GM18507 (cell line): ENCODE measurements at regions not wholly inside any gene's neighbourhood (a gene's known extent, or its start where the extent isn't known, plus 50 kb on each side); places are given as distances from the start of the nearest gene placed in this dataset.
A peak's percentile ranks its signal among the peaks of the same experiment; 100 is the strongest.
"Not testable (repeated sequence)": the region's sequence is repeated elsewhere in the genome, so short reads cannot be mapped to it uniquely, and the experiment has no call there.

ENCODE experiments used
- DNase-seq: peaks from one replicate; pipeline ENCODE4 v3.0.0; 2011; ENCODE audit warnings: low read depth; ENCODE audit not compliant: insufficient read length; ENCODE audit errors: extremely low spot score
- FAIRE-seq: peaks from 2 replicates; lab custom pipeline; 2011; peaks lifted over from hg19 to GRCh38; lab: Jason Lieb, UNC

- DNase-seq (peak; percentile 30), FAIRE-seq (peak; percentile 39)
Observed at GRCh38 chr3:157865352-157866000, 240.7 kb downstream of the SHOX2 start.

GRCh38 chr3:157861076-157861765 is 245.0 kb downstream of the SHOX2 start:
- FAIRE-seq, result no peak
- no peak for DNase-seq

GRCh38 chr3:157859541-157859940 is 246.7 kb downstream of the SHOX2 start:
- FAIRE-seq (no peak), DNase-seq (no peak)

- FAIRE-seq, result no peak
- no peak for DNase-seq
Observed at GRCh38 chr3:157858821-157859220, 247.4 kb downstream of the SHOX2 start.

DNA sequence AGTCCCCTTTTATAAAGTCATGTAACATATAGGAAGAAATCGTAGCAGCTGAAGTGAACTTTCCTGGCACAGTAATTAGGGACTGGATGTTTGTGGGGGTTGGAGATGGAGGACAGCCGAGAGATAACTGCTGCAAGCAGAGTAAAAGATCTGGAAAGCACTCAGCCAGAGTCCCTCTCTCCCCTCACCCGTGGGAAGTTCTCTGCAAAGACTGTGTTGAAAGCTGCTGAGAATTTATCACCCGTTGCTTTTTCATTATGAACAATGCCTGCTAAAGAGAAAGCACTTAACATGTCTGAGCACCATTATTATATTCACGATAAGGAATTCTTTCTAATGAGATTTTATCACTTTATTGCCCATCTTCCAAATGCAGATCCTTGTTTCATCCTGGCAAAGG is 248.8 kb downstream of the SHOX2 start:
- DNase-seq (no peak), FAIRE-seq (no peak)

DNA sequence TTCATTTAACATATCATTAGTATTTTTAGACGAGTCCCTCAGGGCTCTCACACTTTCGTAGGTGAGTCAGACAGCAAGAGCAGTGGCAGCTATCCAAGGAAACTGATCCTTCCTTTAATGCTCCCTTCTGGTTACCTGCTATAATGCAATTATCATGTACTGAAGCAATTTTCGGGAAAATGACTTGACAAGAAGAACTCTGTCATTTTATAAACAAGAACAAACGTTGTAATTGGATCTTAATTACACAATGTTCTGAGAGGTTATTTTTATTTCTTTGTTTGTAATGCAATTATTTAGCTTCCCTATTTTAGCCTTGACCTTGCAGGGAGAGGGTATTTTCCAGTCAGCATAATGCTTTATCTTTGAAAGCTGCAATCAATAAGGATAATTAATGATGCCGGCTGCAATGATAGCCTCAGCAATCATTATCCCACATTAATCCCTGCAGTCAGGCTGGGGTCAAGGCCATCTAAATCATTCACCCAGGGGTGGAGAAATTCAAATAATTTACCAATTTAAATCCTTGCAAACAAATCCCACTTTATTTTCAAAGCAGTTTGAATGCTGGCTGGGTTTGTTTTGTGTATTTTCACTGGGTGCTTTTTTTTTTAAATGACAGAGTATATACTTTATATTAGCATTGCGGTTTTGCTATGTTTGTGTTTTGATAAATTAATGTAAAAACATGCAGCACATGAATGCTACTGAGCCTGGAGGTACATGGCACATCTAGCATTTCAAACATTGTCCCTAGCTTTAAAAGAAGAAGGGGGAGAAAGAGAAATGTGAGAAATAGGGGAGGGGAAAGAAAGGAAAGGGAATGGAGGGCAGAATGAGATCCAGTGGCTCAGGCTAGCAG is 249.9 kb downstream of the SHOX2 start:
- no peak for DNase-seq
- no peak for FAIRE-seq

- FAIRE-seq, DNase-seq: not testable (repeated sequence)
Observed at GRCh38 chr3:157845839-157846238, 260.4 kb downstream of the SHOX2 start.

DNA sequence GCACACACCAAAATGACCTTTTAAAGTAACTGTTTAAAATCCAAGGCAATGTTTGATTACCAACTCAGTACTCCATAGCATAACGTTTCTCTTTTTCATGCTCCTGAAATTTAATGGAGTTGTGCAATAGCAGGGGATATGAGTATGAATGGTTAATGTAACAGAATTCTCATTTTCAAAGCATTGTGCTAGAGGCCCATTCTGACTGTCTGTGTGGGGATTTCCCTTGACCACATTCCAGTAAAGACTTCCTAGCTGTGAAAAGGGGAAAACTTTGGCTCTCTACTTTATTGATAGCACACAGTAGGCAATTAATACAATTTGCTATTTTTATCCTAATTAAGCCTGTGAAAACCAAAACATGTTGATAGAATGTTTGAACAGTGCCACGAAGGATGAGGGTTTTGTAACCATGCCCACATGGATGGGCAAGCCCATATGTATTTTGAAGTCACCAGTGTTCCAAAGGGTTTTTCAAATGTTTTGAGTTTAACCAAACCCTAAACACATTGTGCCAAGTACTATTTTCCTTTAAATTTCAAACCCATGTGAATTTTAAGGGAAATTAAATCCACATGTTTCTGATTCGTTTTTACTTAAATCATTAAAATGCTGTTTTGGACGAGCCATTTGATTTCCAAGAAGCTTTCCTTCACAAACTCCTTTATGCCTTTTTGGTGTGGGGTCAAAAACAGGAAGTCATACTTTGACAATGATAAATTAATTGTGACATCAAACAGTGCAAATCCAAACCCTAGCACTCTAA is 261.2 kb downstream of the SHOX2 start:
- DNase-seq, result no peak
- FAIRE-seq, result no peak

DNA sequence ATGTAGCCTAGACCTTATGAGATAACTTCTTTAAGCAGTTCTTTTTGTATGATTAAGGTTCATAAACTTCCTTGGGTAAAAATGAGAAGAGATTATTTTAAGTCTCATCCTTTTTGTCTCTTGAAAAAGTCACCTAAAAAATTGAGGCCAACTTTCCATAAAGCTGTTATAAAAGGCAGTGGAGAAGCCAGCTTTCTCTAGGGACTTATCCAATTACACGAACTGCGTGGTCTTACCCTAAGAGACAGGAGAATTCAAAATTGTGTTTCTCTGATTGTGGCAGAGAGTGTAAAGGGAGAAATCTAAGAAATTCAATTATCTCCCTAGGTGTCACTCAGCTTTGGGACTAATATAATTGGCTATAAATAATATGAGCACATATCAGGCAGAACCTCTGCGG is 262.0 kb downstream of the SHOX2 start:
- no peak for DNase-seq
- FAIRE-seq, result no peak

DNA sequence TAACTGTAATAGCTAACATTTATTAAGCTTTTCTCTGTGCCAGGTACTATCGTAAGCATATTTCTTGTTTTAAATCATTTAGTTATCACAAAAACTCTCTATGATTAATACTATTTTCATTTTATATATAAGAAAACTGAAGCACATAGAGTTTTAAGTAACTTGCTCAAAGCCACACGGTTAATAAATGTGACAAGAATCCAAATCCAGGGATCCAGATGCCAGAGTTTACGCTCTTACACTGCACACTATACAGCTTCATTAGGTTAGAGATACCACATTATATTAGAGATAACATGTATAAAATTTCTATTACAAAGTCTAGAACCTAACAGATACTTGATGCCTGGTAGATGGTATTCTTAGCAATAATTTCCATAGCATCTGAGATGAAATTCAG is 265.2 kb downstream of the SHOX2 start:
- FAIRE-seq, result no peak

DNA sequence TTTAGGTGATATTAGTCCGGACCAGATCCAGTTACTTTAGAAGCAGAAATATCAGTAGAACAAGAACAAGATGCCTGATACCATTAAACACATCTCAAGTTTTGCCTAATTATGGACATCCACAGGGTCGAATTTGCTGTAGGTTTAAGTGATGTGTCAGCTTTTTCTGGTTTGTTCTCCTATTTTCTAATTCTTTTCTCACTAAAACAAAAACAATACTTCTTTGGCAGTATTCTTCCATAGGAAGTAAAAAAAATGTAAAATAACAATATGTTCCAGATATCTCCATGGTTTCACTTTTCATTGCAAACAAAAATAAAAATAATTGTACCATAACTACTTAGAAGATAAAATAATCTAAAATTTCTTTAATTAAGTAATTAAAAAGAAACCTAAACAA is 265.7 kb downstream of the SHOX2 start:
- DNase-seq, result no peak
- no peak for FAIRE-seq

More for the DNA sequence above, 265.2 kb downstream of the SHOX2 start:
- DNase-seq, result no peak

DNA sequence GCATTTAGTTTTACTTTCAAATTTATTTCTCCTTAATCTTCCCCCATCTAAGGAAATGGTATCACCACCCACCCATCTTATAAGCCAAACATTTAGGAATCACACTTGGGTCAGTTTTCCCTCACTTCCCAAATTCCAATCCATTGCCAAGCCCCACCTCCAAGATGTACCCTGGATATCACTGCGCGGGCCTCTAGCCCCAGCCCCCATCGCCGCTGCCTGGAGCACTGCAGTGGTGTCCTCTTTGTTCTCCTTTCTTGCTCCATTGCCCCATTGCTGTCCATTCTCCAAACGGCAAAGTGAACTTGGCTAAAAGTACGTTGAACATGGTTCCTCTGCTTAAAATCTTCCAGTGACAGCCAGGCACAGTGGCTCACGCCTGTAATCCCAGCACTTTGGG is 267.8 kb downstream of the SHOX2 start:
- DNase-seq, result no peak
- no peak for FAIRE-seq

DNA sequence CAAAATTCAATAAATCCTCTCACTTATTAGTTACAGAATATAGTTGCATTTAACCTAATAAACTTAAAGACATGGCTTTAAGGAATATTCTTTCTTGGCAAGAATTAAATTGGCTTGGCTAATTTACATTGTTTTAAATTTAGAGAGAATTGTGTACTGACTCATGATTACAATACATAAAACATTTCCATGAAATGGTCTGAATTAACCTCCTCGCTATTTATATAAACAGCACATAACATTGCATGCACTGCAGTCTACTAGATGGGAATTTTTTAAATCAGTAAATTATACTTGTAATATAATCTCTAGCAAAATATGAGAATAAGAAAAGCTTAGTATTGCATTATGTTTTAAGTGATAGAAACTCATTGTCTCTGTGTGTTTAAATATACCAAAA is 268.9 kb downstream of the SHOX2 start:
- DNase-seq (no peak), FAIRE-seq (no peak)

- no peak for FAIRE-seq
Observed at GRCh38 chr3:157836022-157836421, 270.2 kb downstream of the SHOX2 start.

GRCh38 chr3:157832588-157832987 is 273.6 kb downstream of the SHOX2 start:
- no peak for FAIRE-seq
- no peak for DNase-seq

More at GRCh38 chr3:157836022-157836421, 270.2 kb downstream of the SHOX2 start:
- DNase-seq, result no peak

DNA sequence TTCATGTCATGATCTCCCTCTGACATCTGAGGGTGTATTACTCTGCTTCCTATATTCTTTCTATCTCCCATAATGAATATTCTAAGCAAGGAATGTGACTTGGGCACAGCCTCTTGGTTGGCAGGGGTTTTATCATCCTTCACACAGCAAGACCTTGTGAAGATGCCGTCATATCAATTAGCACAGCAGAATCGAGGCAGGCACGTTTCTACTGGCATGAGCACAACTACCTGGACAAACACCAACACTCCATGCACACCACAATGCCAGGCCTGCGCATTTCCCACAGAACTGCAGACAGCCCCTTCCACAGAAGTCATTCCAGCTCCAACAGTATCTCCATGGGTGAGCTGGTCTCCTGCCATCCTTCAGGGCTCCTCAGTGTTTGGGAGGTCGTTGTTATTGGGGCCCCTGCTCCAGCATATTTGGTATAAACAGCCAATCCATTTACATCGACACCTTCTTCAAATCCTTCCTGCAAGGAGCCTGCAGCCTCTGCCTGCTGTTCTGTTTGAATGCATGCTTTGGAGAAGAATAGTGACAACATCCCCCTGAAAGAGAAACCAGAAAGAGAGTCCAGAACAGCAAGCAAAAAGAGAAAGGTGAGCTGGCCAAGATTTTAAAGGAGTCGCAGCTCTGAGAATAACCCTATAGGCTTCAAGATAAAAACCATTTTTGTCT is 275.5 kb downstream of the SHOX2 start:
- DNase-seq (no peak), FAIRE-seq (no peak)

GRCh38 chr3:157829786-157830185 is 276.4 kb downstream of the SHOX2 start:
- DNase-seq (no peak), FAIRE-seq (no peak)

DNA sequence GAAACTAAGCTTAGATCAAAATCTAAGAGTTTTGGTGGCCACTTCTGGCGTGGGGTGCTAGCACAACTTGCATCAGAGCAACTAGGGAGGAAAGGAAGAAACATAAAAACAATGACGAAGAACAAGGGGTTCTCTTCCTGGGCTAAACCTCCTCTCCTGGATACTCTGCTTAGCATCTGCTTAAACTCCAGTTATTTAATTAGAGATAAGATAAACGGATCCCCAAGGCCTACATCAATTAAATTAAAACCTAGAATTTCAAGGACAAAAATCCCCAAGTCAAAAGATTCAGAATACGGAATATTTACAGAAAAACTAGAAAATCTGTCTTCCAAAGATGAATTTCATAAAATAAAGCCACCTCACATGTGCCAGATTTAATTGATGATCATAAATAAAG is 281.9 kb downstream of the SHOX2 start:
- FAIRE-seq, result no peak
- no peak for DNase-seq

DNA sequence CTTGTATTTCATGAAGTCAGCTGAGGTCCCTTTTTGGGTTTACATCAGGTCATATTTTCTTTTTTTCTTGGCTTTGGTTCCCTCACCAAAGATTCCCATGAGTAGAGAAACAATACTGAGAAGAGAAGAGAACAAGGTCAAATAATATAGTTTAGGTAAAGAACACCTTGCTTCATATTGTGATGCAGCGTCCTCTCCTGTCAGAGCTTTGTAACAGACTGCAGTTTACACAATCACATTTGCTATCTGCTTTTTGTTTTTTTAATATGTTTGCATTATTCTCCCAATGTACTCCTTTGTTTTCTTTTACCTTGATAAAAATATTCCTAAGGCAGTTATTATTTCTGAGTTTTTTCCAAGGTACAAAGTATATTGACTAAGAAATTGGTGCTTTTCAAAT is 283.2 kb downstream of the SHOX2 start:
- FAIRE-seq, result no peak
- DNase-seq, result no peak
